ENCODE measurements at regions not wholly inside any gene's neighbourhood (a gene's known extent, or its start where the extent isn't known, plus 50 kb on each side); places are given as distances from the start of the nearest gene placed in this dataset.

DNA sequence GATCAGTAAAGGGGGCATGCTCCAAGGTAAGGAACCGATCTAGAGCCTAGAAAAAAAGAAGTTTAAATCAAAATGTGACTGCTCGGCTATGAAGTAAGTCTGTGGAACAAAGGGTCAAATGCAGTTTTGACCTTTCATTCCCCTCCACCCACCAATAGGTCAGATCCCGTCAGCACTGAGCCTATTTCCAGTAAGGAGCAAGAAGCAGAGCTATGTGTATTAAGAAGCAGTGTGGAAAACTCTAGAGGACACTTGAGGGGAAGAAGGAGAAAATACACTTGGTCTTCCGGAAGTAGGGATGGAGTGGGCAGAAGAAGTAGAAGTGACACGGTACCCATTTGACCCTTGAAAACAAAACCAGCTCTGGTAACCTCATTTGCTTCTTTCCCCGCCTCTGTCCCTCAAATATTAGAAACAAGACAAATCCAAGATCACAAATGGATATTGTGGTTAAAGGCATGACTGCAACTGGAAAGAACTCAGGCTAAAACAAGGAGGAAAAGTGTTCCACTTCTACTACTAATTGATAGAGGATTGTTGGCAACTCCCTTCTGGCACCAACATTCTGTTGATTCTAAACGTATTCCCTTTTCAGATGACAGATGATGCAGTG is 888.3 kb upstream of the NR2F2 start:
- intact Hi-C loops (cut with micrococcal nuclease; ENCODE audit: unreplicated experiment), result no loop called here
- H3K4me3 Mint-ChIP-seq (ENCODE audit: low read depth, unreplicated experiment), result no peak overlapping the region
- H3K36me3 Mint-ChIP-seq (ENCODE audit: insufficient read depth, unreplicated experiment), result no peaks in the 10 kb centered on the region
- no peaks in the 10 kb centered on the region for H3K4me1 Mint-ChIP-seq (ENCODE audit: low read depth, unreplicated experiment)
- DNase-seq, result no peak
- TF ChIP-seq, protein P1, sequence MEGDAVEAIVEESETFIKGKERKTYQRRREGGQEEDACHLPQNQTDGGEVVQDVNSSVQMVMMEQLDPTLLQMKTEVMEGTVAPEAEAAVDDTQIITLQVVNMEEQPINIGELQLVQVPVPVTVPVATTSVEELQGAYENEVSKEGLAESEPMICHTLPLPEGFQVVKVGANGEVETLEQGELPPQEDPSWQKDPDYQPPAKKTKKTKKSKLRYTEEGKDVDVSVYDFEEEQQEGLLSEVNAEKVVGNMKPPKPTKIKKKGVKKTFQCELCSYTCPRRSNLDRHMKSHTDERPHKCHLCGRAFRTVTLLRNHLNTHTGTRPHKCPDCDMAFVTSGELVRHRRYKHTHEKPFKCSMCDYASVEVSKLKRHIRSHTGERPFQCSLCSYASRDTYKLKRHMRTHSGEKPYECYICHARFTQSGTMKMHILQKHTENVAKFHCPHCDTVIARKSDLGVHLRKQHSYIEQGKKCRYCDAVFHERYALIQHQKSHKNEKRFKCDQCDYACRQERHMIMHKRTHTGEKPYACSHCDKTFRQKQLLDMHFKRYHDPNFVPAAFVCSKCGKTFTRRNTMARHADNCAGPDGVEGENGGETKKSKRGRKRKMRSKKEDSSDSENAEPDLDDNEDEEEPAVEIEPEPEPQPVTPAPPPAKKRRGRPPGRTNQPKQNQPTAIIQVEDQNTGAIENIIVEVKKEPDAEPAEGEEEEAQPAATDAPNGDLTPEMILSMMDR (IDR thresholded peaks at IDR 0.05; ENCODE audit: unreplicated experiment), result no peak
- no peak overlapping the region for H3K27ac Mint-ChIP-seq (ENCODE audit: unreplicated experiment)
- H3K9me3 Mint-ChIP-seq (ENCODE audit: low read depth, unreplicated experiment), result peaks cover 5% of the 10 kb centered on the region
- no peaks in the 10 kb centered on the region for H3K27me3 Mint-ChIP-seq (ENCODE audit: unreplicated experiment)
- CTCF ChIA-PET, result interaction anchor here (1.0 kb wide), 1 partner anchor 8 kb away, joined by 3 read pairs; no protein-coding TSS in a partner anchor
- BruUV-seq (replicated peaks), result no TSS peak

GRCh38 chr15:95444860-95445259 is 885.6 kb upstream of the NR2F2 start:
- TF ChIP-seq, protein P1 (IDR thresholded peaks at IDR 0.05; ENCODE audit: unreplicated experiment), result no peak
- DNase-seq, result no peak
- BruUV-seq (replicated peaks), result no TSS peak
- H3K27me3 Mint-ChIP-seq (ENCODE audit: unreplicated experiment), result no peaks in the 10 kb centered on the region
- no peak overlapping the region for H3K27ac Mint-ChIP-seq (ENCODE audit: unreplicated experiment)
- intact Hi-C loops (cut with micrococcal nuclease; ENCODE audit: unreplicated experiment), result no loop called here
- H3K9me3 Mint-ChIP-seq (ENCODE audit: low read depth, unreplicated experiment), result peaks cover 5% of the 10 kb centered on the region
- H3K36me3 Mint-ChIP-seq (ENCODE audit: insufficient read depth, unreplicated experiment), result no peaks in the 10 kb centered on the region
- no peak overlapping the region for H3K4me3 Mint-ChIP-seq (ENCODE audit: low read depth, unreplicated experiment)
- CTCF ChIA-PET, result interaction anchor here (0.6 kb wide), 1 partner anchor 35 kb away, joined by 3 read pairs; no protein-coding TSS in a partner anchor
- no peaks in the 10 kb centered on the region for H3K4me1 Mint-ChIP-seq (ENCODE audit: low read depth, unreplicated experiment)

DNA sequence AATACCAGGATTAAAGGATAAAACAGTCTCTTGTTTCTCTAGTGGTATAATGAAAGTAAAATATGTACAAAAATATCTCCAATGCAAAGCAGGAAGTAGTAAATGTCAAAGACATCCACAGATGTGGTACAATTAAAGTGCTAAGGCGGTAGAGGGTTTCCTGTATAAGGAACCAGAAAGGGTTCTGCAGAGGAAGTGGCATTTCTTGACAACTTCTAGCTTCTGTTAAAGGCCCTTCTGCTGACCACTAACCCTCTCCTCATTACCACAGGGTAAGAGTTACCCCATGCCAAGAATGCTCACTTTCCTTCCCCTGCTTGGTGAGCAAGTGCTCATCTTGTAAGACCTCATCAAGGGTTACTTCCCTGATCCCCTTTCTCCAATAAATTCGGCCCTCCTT is 883.6 kb upstream of the NR2F2 start:
- peaks cover 5% of the 10 kb centered on the region for H3K9me3 Mint-ChIP-seq (ENCODE audit: low read depth, unreplicated experiment)
- no peaks in the 10 kb centered on the region for H3K4me1 Mint-ChIP-seq (ENCODE audit: low read depth, unreplicated experiment)
- H3K36me3 Mint-ChIP-seq (ENCODE audit: insufficient read depth, unreplicated experiment), result no peaks in the 10 kb centered on the region
- H3K4me3 Mint-ChIP-seq (ENCODE audit: low read depth, unreplicated experiment), result no peak overlapping the region
- no TSS peak for BruUV-seq (replicated peaks)
- no peaks in the 10 kb centered on the region for H3K27me3 Mint-ChIP-seq (ENCODE audit: unreplicated experiment)
- intact Hi-C loops (cut with micrococcal nuclease; ENCODE audit: unreplicated experiment), result no loop called here
- no peak for DNase-seq
- CTCF ChIA-PET, result no interaction called here
- TF ChIP-seq, protein P1 (IDR thresholded peaks at IDR 0.05; ENCODE audit: unreplicated experiment), result no peak
- H3K27ac Mint-ChIP-seq (ENCODE audit: unreplicated experiment), result no peak overlapping the region

DNA sequence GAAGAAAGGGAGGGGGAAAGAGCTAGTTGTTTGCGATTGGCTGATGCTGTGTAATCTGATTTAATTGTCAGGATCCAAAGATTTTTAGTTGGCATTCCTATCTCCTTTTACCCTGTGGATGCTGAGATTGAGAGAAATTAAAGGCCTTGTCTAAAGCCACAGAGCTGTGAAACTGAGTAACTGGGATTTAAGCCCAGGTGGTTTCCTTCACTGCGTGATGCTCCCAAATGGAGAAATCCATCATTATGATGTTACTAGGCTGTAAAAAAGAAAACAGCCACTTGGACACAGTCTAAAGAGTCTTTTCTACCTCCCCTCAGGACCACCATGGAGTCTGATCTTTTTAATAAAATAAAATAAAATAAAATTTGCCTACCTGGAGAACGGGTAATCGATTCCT is 883.0 kb upstream of the NR2F2 start:
- Mint-ChIP-seq H3K27ac (ENCODE audit: unreplicated experiment) (no peak overlapping the region), H3K27me3 (ENCODE audit: unreplicated experiment) (no peaks in the 10 kb centered on the region), H3K36me3 (ENCODE audit: insufficient read depth, unreplicated experiment) (no peaks in the 10 kb centered on the region), H3K4me1 (ENCODE audit: low read depth, unreplicated experiment) (no peaks in the 10 kb centered on the region), H3K4me3 (ENCODE audit: low read depth, unreplicated experiment) (no peak overlapping the region), H3K9me3 (ENCODE audit: low read depth, unreplicated experiment) (peaks cover 5% of the 10 kb centered on the region)
- no TSS peak for BruUV-seq (replicated peaks)
- TF ChIP-seq, protein P1 (IDR thresholded peaks at IDR 0.05; ENCODE audit: unreplicated experiment), result no peak
- CTCF ChIA-PET, result no interaction called here
- DNase-seq, result no peak
- intact Hi-C loops (cut with micrococcal nuclease; ENCODE audit: unreplicated experiment), result no loop called here

Measured in Calu3 (cell line).